ENCODE measurements at regions not wholly inside any gene's neighbourhood (a gene's known extent, or its start where the extent isn't known, plus 50 kb on each side); places are given as distances from the start of the nearest gene placed in this dataset.

- no peak for DNase-seq (ENCODE audit: low spot score in 2 of 2)
- TF ChIP-seq CTCF (IDR thresholded peaks at IDR 0.05) = no peak
- no peak for TF ChIP-seq POLR2A (IDR thresholded peaks at IDR 0.05)
- no peak overlapping the region for H3K4me3 ChIP-seq (ENCODE audit: low read depth, poor library complexity, severe bottlenecking)
- WGBS, 2 donors = 42% methylated on average over 2 of the region's 2 CpGs
- intact Hi-C loops (cut with DNase I; ENCODE audit: low total_unique reads) = no loop called here
Measured at GRCh38 chr3:81363816-81364215, 397.6 kb downstream of the GBE1 start.

GRCh38 chr3:81354119-81354518, 407.3 kb downstream of the GBE1 start:
- no peak for TF ChIP-seq POLR2A (IDR thresholded peaks at IDR 0.05)
- TF ChIP-seq CTCF (IDR thresholded peaks at IDR 0.05) = no peak
- intact Hi-C loops (cut with DNase I; ENCODE audit: low total_unique reads) = no loop called here
- no peak overlapping the region for H3K4me3 ChIP-seq (ENCODE audit: low read depth, poor library complexity, severe bottlenecking)
- WGBS, 2 donors = 66 to 68% methylated on average over 5 of the region's 5 CpGs
- no peak for DNase-seq (ENCODE audit: low spot score in 2 of 2)

GRCh38 chr3:81352867-81353266, 408.6 kb downstream of the GBE1 start:
- WGBS, 2 donors = 45 to 47% methylated on average over 3 of the region's 3 CpGs
- TF ChIP-seq CTCF (IDR thresholded peaks at IDR 0.05) (no peak), POLR2A (IDR thresholded peaks at IDR 0.05) (no peak)
- intact Hi-C loops (cut with DNase I; ENCODE audit: low total_unique reads) = no loop called here
- no peak for DNase-seq (ENCODE audit: low spot score in 2 of 2)
- H3K4me3 ChIP-seq (ENCODE audit: low read depth, poor library complexity, severe bottlenecking) = no peak overlapping the region

GRCh38 chr3:81349816-81350340, 411.6 kb downstream of the GBE1 start:
- H3K4me3 ChIP-seq (ENCODE audit: low read depth, poor library complexity, severe bottlenecking) = no peak overlapping the region
- DNase-seq (ENCODE audit: low spot score in 2 of 2) = no peak
- no peak for TF ChIP-seq CTCF (IDR thresholded peaks at IDR 0.05)
- TF ChIP-seq POLR2A (IDR thresholded peaks at IDR 0.05) = no peak
- intact Hi-C loops (cut with DNase I; ENCODE audit: low total_unique reads) = no loop called here
- 41 to 45% methylated on average over 4 of the region's 4 CpGs for WGBS, 2 donors

- intact Hi-C loops (cut with DNase I; ENCODE audit: low total_unique reads) = no loop called here
- TF ChIP-seq CTCF (IDR thresholded peaks at IDR 0.05) (no peak), POLR2A (IDR thresholded peaks at IDR 0.05) (no peak)
- WGBS, 2 donors = 82 to 95% methylated on average over 1 of the region's 1 CpG
- no peak for DNase-seq (ENCODE audit: low spot score in 2 of 2)
- H3K4me3 ChIP-seq (ENCODE audit: low read depth, poor library complexity, severe bottlenecking) = no peak overlapping the region
Measured at GRCh38 chr3:81339040-81339845, 422.2 kb downstream of the GBE1 start.
